GM18870 (cell line): ENCODE measurements at regions not wholly inside any gene's neighbourhood (a gene's known extent, or its start where the extent isn't known, plus 50 kb on each side); places are given as distances from the start of the nearest gene placed in this dataset.
A peak's percentile ranks its signal among the peaks of the same experiment; 100 is the strongest.
"Not testable (repeated sequence)": the region's sequence is repeated elsewhere in the genome, so short reads cannot be mapped to it uniquely, and the experiment has no call there.

Experiments used
- ATAC-seq: cut with Tn5 transposase; IDR thresholded peaks from one replicate; pipeline ENCODE4 v1.9.1; 2021; ENCODE audit warnings: moderate library complexity; ENCODE audit not compliant: unreplicated experiment

DNA sequence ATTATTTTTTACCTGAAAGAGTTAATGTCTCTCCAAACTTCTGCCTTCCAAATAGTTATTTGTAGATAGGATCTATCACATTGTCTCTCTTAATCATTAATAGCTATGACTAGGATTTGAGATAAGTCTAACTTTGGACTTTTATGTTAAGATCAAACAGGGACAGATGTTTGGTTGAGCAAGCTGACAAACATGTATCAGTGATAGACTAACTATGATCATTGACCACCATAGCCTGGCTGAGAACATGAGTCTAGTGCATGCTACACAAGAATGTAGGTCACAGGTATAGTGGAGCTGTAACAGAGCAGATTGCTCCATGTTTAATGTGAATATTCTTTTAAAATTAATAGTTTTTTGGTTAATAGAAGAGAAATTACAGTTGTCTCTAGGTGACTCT, 52.0 kb downstream of the SYT15B start:
- ATAC-seq = not testable (repeated sequence)

DNA sequence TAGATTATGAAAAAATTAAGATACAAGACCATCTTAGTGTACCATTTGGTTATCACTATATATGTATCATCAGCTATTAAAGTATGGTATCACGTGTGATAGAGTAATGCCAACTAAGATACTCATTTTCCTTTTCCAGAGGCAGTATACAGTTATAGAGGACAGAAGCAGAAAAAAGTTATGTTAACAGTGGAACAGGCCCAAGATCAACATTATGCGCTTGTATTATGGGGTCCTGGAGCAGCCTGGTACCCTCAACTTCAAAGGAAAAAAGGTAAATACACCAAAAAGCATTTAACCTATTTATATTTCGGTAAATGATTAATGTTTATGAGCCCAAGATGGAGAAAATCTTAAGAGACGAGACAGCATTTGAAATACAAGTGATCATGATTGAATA, 52.9 kb downstream of the SYT15B start:
- ATAC-seq = not testable (repeated sequence)

DNA sequence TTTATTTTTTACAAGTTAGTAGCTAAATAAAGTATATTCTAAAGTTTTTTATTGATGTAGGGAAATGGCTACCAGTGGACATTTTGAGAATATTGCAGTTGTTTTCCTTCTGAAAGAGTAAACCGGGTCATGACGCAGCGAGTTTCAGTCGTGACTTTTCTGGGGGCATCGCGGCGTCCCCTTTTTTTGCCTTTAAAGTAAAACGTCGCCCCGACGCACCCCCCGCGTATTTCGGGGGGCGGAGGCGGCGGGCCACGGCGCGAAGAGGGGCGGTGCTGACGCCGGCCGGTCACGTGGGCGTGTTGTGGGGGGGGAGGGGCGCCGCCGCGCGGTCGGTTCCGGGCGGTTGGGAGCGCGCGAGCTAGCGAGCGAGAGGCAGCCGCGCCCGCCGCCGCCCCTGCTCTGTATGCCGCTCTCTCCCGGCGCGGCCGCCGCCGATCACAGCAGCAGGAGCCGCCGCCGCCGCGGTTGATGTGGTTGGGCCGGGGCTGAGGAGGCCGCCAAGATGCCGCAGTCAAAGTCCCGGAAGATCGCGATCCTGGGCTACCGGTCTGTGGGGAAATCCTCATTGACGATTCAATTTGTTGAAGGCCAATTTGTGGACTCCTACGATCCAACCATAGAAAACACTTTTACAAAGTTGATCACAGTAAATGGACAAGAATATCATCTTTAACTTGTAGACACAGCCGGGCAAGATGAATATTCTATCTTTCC, 57.5 kb downstream of the SYT15B start:
- ATAC-seq = peak; percentile 70

DNA sequence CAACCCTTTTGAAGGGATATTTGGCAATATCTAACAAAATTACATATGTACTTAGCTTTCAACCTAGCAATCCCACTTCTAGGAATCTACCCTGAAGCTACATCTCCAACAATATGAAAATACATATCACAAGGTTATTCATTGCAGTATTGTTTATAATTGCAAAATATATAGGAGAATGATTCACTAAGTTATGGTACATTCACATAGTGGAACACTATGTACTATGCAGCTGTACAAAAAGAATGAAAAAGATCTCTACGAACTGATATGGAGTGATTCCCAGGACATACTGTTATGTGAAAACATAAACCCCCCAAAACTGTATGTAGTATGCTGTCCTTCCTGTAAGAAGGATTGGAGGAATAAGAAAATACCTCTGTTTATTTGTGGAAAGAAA, 62.1 kb downstream of the SYT15B start:
- ATAC-seq = not testable (repeated sequence)

DNA sequence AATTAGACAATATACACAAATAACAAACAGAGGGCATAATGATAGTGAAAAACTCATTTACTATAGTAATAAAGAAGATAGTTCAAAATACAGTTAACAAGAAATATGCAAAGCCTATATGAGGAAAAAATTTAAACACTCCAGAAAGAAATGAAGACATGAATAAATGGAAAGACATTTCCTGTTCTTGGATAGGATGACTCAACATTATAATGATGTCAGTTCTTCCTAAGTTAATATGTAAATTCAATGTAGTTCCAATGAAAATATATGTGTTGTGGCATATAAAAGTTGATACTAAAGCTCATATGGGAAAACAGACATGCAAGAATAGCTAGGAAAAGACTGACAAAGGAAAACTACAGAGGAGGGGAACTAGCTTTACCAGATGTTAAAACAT, 63.5 kb downstream of the SYT15B start:
- ATAC-seq = not testable (repeated sequence)

DNA sequence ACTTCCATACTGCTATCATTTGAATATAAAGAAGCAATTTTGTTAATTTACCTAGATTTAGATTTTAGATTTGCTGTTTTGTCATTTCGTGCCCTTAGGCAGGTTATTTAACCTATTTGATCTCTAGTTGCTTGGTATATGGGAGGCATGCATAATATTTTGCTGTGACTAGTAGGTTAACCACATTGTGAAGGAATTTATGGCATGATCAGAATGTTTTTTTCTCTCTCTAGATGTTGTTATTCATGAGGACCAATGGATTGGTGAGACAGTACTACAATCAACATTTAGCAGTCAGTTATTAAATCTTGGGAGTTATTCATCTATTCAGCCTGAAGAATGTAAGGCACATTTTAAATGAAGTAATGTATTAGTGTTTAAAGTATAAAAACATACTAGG, 67.2 kb downstream of the SYT15B start:
- ATAC-seq = not testable (repeated sequence)

DNA sequence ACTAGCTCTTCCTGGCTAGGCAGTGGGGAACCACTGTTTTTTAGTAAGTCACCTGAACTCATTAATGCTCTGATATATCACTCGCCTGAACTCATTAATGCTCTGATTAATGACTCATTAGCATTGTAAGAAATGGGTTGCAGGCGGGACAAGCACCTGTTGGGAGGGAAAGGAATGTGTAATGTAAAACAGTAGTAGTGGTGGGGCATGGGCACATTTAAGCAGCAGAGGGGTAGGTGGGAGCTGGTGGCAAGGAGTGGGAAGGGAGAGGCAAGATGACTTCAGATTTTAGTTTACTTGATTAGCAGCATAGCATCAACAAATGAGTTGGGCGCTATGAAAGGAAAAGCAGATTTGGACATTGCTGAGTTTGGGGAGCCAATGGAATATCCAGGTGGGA, 68.2 kb downstream of the SYT15B start:
- not testable (repeated sequence) for ATAC-seq

DNA sequence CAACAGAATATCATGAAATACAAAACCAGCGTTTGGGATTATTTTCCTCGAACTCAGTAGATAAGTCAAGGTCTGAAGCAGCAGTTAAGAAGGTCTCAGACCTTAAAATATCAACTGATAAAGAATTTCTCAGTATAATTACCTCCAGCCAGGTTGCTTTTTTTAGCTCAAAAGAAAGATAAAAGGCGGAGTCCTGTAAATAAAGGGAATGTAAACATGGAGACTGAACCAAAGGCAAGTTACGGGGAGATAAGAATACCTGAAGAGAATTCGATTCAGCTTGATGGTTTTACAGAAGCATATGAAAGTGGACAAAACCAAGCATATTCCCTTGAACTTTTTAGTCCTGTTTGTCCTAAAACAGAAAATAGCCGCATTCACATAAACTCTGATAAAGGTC, 73.1 kb downstream of the SYT15B start:
- not testable (repeated sequence) for ATAC-seq

DNA sequence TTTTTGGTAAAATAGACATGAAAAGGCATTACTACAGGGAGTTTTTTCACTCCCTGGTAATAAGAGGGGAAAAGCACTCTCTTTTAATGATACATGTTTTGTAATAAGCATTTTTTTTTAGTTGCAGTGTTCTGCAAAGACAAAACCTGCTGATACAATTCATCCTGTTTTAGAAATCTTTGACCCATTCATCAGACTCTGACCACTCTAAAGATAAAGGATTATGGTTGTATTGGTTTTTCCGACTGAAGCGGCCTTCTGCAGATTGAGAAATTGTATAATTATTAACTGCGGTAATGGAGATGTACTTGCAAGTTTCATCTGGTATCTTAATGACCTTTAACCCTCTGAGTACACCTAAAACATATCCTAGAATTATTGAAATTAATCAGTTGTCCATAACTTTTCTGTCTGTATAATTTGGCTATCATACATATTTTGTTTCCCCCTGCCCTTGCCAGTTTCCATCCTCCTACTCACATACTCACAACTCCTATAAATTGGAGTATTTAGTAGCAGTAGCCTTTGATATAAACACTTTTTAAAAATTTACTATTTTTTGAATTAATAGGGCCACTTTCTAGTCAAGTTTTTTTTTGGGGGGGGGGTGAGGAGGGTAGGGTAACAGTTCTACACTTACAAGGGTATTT, 79.4 kb downstream of the SYT15B start:
- ATAC-seq = not testable (repeated sequence)

DNA sequence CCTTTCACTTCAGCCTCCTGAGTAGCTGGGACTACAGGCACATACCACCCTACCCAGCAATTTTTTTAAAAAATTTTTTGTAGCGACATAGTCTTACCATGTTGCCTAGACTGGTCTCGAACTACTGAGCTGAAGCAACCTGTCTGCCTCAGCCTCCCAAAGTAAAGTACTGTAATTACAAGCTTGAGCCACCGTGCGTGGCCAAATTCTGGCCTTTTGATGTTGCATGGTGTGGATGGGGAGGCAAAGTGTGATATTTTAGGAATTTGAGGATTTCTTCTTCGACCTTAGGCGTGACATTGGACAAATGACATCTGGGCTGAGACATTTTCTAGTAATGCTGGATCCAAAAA, 81.8 kb downstream of the SYT15B start:
- not testable (repeated sequence) for ATAC-seq

DNA sequence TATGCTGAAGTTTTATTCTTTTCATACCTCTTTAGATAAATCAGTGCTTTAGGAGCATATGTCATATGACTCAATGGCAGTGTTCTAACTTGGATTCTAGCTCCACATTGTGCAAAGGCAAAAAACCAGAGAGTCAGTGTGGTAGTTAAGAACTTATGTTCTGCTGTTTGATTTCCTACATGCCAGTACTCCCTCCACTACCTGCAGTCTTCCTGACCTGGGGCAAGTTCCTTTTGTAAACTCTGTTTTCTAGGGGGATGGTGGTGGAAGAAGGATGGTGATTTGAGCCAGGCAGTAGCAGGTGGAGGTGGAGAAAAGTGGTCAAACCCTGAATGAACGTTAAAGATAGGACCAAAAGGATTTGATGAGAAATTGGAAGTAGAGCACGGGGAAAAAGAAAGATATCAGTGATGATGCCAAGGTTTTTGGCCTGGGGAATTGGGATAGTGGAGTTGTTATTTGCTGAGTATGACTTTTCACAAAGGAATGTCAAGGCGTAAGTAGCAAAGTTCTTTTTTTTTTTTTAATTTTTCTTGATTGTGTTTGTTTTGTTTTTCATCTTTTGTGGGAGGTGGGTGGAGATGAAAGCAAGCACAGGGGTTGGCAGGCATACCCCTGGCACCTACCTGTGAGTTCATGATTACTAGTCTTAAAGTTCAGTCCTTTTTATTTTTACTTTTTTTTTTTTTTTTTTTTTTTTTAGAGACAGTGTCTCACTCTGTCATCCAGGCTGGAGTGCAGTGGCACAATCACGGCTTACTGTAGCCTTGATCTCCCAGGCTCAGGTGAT, 82.3 kb downstream of the SYT15B start:
- ATAC-seq = not testable (repeated sequence)

DNA sequence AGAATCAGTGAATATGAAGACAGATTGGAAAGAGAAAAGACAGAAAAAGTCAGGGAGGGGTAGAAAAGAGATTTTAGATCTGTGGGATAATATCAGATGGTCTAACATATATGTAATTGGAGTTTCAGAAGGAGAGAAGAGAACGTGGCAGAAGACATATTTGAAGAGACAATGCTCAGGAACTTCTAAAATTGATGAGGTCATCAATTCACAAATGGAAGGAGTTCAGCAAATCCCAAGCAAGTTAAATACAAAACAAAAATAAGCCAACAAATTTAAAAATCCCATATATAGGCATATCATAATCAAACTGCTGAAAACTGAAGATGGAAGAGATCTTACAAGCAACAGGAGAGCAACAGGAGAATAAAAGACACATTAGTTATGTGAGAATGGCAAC, 87.3 kb downstream of the SYT15B start:
- not testable (repeated sequence) for ATAC-seq

DNA sequence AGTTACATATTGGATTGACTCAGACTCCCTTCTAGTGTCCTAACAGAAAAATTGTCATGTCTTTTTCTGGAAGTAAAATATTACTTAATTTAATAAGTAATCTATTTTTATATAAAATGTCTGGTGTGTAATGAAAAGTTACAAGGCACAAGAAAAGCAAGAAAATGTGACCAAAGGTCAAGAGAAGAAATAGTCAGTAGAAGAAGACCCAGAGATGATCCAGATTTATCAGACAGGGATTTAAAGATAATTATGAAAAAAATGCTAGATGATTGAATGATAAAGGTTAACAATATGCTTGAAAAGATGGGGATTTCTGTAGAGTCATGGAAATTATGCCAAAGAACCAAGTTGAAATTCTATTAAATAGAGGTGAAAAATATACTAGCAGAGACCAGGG, 87.8 kb downstream of the SYT15B start:
- ATAC-seq = not testable (repeated sequence)

DNA sequence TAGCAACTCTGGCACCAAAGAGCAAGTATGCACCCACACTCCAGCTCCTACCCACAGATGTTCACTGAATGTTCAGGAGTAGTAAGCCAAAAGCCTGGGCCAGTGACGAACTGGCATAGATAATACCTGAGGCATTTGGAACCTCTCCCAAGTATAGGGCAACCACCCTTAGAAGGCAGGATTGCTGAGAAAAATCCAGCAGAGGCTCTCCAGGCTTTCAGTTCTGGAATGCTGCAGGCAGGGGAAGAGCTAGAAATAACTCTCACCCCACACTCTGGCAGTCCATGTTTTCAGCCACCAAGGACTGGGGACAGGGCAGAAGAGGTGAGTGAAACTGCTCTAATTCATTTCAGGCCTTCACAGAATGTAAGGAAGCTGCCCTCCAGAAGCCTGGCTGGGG, 90.3 kb downstream of the SYT15B start:
- ATAC-seq = not testable (repeated sequence)

DNA sequence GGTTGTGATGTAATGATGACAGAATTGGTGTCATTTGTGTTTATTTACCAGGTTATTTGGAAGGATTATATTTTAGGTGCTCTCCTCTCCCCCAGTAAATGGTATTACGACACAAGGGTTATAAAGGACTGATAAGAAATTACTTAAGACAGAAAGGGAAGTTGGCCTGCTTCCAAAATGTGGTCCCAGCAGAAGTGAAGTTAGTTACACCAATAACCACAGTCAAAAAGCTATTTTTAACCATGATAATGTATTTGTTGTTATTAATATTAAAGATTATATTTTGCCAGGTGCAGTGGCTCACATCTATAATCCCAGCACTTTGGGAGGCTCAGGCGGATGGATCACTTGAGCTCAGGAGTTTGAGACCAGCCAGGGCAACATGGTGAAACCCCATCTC, 92.5 kb downstream of the SYT15B start:
- not testable (repeated sequence) for ATAC-seq

DNA sequence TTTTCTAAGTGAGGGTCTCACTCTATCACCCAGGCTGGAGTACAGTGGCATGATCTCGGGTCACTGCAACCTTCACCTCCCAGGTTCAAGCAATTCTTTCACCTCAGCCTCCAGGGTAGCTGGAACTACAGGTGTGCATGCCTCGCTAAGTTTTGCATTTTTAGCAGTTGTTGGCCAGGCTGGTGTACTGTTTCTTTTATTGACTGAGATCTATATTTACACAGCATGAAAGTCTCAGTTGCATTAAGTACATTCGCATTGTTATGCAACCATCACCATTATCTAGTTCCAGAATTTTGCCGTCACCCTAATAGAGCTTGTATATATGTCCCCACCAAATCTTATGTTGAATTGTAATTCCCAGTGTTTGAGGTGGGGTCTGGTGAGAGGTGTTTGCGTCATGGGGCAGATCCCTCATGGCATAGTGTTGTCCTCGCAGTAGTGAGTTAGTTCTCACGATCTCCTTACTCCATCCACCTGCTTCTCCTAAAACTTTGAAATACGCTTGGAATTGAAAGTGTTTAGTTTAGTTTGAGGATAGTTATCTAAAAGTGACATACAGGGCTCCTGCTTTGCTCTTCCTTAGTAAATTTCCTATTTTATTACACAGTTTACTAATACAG, 101.3 kb downstream of the SYT15B start:
- not testable (repeated sequence) for ATAC-seq

DNA sequence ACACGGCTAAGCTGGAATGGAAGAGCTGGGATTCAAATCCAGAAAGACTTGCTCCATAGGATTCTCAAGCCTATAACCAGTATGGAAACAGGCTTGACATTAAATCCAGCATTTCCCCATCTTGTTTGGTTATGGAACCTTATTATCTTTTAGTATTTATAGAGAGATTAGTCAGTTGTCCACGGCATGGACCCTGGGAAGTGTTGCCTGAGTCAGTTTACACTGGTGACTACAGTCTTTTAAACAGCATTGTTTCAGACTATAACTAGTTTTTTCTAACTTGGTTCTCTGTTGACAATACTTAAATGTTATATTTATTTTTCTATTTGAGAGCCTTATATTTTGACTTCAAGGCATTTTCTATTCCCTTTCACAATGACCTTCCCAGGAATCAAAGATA, 106.7 kb downstream of the SYT15B start:
- not testable (repeated sequence) for ATAC-seq

DNA sequence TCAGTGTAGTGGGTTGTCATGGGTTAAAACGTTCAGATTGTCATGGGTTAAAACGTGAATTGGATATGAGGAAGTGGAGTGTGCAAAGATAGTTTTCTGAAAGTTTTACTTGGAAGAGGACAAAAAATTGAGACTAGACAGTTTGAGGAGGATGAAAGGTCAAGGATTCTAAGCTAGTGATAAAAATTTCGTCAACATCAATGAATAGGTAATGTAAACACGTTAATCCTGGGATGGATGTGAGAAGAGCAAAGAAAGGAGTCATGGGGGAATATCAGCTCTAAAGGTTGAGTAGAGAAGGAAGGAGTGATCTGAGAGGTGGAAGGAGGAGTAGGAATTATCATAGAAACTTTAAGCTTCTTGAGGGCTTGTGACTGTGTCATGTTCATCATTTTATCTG, 109.2 kb downstream of the SYT15B start:
- ATAC-seq = not testable (repeated sequence)

DNA sequence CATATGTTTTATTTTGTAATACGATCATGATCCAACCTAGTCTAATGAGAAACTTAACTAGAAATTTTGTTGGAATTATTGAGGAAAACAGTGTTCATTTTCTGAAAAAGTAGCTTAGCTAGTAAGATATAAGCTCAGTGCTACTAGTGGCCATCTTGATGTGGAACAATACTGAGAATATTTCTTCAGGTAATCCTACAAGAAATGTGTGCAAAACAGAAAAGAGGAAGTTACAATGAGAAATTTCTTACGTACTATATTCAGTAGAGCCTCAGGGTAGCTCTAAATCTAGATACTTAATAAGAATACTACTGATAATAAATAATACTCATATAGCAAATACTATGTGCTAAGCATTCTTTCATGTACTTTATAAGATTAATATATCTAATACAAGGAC, 114.8 kb downstream of the SYT15B start:
- ATAC-seq = not testable (repeated sequence)

DNA sequence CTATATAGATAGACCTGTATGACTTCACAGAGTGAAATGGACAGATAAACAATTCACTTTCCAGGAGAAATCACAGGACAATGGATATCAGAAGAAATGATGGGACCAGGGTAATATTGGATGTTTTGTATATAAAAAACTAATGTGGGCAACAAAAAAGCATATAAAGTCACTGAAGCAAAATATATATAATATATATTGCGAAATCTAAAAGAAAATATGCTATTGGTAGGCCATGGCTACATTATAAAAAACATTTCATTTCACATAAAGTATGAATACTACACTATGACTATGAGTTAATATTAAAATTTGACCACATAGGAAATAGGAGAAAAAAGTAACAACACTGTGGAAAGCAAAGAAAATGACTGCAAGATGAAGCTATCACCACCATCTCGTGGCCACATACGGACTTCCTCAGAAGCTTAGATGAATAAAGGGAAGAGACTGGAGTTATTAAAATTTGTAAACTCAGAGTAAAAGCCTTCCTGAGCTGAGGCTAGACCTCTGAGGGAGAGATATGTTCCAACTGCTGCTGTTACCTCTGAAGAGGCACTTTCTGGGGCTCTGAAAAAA, 115.8 kb downstream of the SYT15B start:
- not testable (repeated sequence) for ATAC-seq

DNA sequence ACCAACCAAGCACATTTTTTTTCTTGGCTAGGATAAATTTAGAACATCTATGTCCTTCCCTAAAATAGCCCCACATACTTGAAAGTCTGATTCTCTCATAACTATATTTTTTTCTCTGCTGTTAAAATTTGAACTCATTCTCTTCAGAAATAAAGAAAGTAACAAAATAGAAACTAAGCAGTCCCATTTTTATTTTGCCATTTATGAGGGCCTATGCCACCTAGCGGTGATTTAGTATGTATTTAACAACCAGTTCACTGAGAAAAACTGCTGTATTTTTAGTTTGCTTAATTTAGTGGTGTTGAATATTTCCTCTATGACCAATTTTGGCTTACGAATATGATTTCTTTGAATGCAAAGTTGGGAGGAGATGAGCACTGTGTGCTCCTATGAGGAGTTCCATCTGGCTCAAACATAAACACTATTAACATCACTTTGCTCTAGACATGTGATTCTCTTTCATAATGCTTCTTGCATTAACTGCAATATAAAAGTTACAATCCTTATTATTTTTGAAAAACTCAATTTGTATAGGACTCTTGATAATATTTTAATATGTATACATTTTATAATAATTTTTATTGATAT, 116.6 kb downstream of the SYT15B start:
- not testable (repeated sequence) for ATAC-seq
